Activated CD8-positive, alpha-beta memory T cell treated with anti-CD3 and anti-CD28 coated beads for 36 hours (primary cell): ENCODE measurements at regions not wholly inside any gene's neighbourhood (a gene's known extent, or its start where the extent isn't known, plus 50 kb on each side); places are given as distances from the start of the nearest gene placed in this dataset.
"Not testable (repeated sequence)": the region's sequence is repeated elsewhere in the genome, so short reads cannot be mapped to it uniquely, and the experiment has no call there.

Experiments used
- CTCF ChIA-PET: fragments of 350-600 bp; sonication (Branson Sonifier 250); formaldehyde crosslinking; loops from one replicate; lab custom pipeline; 2021; ENCODE audit warnings: antibody characterized with exemption; lab: Charles Lee
- POLR2A ChIA-PET: fragments of 350-600 bp; sonication (Branson Sonifier 250); formaldehyde crosslinking; loops from one replicate; lab custom pipeline; 2021; ENCODE audit warnings: antibody characterized with exemption; lab: Charles Lee

GRCh38 chr4:188688956-188689355 is 549.7 kb downstream of the TRIML1 start:
- POLR2A ChIA-PET, result no interaction called here
- CTCF ChIA-PET, result interaction anchor here (0.6 kb wide), 1 partner anchor 382 kb away, joined by 3 read pairs; no protein-coding TSS in a partner anchor

GRCh38 chr4:188691811-188692210 is 552.6 kb downstream of the TRIML1 start:
- CTCF ChIA-PET, result no interaction called here
- POLR2A ChIA-PET, result no interaction called here

- CTCF ChIA-PET, result no interaction called here
- POLR2A ChIA-PET, result no interaction called here
Measured at GRCh38 chr4:188695261-188695660, 556.0 kb downstream of the TRIML1 start.

- CTCF ChIA-PET, result no interaction called here
- POLR2A ChIA-PET, result no interaction called here
Measured at GRCh38 chr4:188697243-188697642, 558.0 kb downstream of the TRIML1 start.

GRCh38 chr4:188701952-188702351 is 562.7 kb downstream of the TRIML1 start:
- CTCF ChIA-PET, result no interaction called here
- POLR2A ChIA-PET, result no interaction called here

GRCh38 chr4:188704288-188704687 is 565.0 kb downstream of the TRIML1 start:
- CTCF ChIA-PET, result no interaction called here
- POLR2A ChIA-PET, result no interaction called here

- CTCF ChIA-PET, result no interaction called here
- POLR2A ChIA-PET, result no interaction called here
Measured at GRCh38 chr4:188707036-188707435, 567.8 kb downstream of the TRIML1 start.

GRCh38 chr4:188714501-188714900 is 575.3 kb downstream of the TRIML1 start:
- POLR2A ChIA-PET, result no interaction called here
- CTCF ChIA-PET, result no interaction called here

- POLR2A ChIA-PET, result no interaction called here
- CTCF ChIA-PET, result no interaction called here
Measured at GRCh38 chr4:188714907-188715306, 575.7 kb downstream of the TRIML1 start.

GRCh38 chr4:188717661-188718060 is 578.4 kb downstream of the TRIML1 start:
- CTCF ChIA-PET, result no interaction called here

GRCh38 chr4:188719794-188720193 is 580.6 kb downstream of the TRIML1 start:
- ChIA-PET CTCF (no interaction called here), POLR2A (no interaction called here)

More at GRCh38 chr4:188717661-188718060, 578.4 kb downstream of the TRIML1 start:
- POLR2A ChIA-PET, result no interaction called here

- CTCF ChIA-PET, result no interaction called here
Measured at GRCh38 chr4:188722911-188723310, 583.7 kb downstream of the TRIML1 start.

GRCh38 chr4:188727746-188728145 is 588.5 kb downstream of the TRIML1 start:
- CTCF ChIA-PET, result no interaction called here

More at GRCh38 chr4:188722911-188723310, 583.7 kb downstream of the TRIML1 start:
- POLR2A ChIA-PET, result no interaction called here

GRCh38 chr4:188728359-188728758 is 589.1 kb downstream of the TRIML1 start:
- CTCF ChIA-PET, result no interaction called here
- POLR2A ChIA-PET, result interaction anchor here (0.6 kb wide), 1 partner anchor 295 kb away, joined by 3 read pairs; no protein-coding TSS in a partner anchor

More at GRCh38 chr4:188727746-188728145, 588.5 kb downstream of the TRIML1 start:
- POLR2A ChIA-PET, result no interaction called here

- CTCF ChIA-PET, result no interaction called here
- POLR2A ChIA-PET, result no interaction called here
Measured at GRCh38 chr4:188732131-188732530, 592.9 kb downstream of the TRIML1 start.

- ChIA-PET POLR2A (no interaction called here), CTCF (no interaction called here)
Measured at GRCh38 chr4:188735082-188735481, 595.8 kb downstream of the TRIML1 start.

- ChIA-PET POLR2A (no interaction called here), CTCF (no interaction called here)
Measured at GRCh38 chr4:188737251-188738002, 598.2 kb downstream of the TRIML1 start.

- CTCF ChIA-PET, POLR2A ChIA-PET: not testable (repeated sequence)
Measured at GRCh38 chr4:188738290-188738689, 599.0 kb downstream of the TRIML1 start.

- CTCF ChIA-PET, POLR2A ChIA-PET: not testable (repeated sequence)
Measured at GRCh38 chr4:188740172-188740571, 600.9 kb downstream of the TRIML1 start.

- POLR2A ChIA-PET, CTCF ChIA-PET: not testable (repeated sequence)
Measured at GRCh38 chr4:188740791-188741190, 601.5 kb downstream of the TRIML1 start.

GRCh38 chr4:188754372-188755002 is 615.2 kb downstream of the TRIML1 start:
- CTCF ChIA-PET, result no interaction called here
- POLR2A ChIA-PET, result no interaction called here
